H1 (cell line): ENCODE measurements at regions not wholly inside any gene's neighbourhood (a gene's known extent, or its start where the extent isn't known, plus 50 kb on each side); places are given as distances from the start of the nearest gene placed in this dataset.

ENCODE experiments used
- CTCF ChIA-PET: fragments of 300-600 bp; sonication (Branson Sonifier 250); formaldehyde crosslinking; loops from one replicate; lab custom pipeline; 2021; ENCODE audit not compliant: partially characterized antibody; lab: Charles Lee
- POLR2A ChIA-PET: fragments of 300-600 bp; sonication (Branson Sonifier 250); formaldehyde crosslinking; loops from one replicate; lab custom pipeline; 2021; ENCODE audit warnings: inconsistent platforms; ENCODE audit not compliant: partially characterized antibody; lab: Charles Lee
- DNase-seq, 2 experiments: peaks; one replicate each; pipeline versions ENCODE4 v3.0.0 to v3.0.0-alpha.2; 2010 to 2022; ENCODE audit warnings: low spot score in 2 of 2, low read depth in 1 of 2, mixed read lengths in 1 of 2
- FAIRE-seq: peaks from 2 replicates; lab custom pipeline; 2011; peaks lifted over from hg19 to GRCh38; lab: Jason Lieb, UNC
- H2AFZ ChIP-seq: 2 replicates; pipeline ENCODE4 v1.8.1; 2012; ENCODE audit warnings: low read length, inconsistent platforms
- H2AK5ac ChIP-seq: 2 replicates; pipeline ENCODE4 v1.6.1; 2013; ENCODE audit warnings: low read depth, low read length
- H2BK120ac ChIP-seq: replicated peaks from 2 replicates; pipeline ENCODE3; 2013; ENCODE audit warnings: low read depth, low read length, inconsistent platforms
- H2BK12ac ChIP-seq: 2 replicates; pipeline ENCODE4 v1.6.1; 2013; ENCODE audit warnings: low read depth, low read length
- H2BK15ac ChIP-seq: 2 replicates; pipeline ENCODE4 v1.6.1; 2013; ENCODE audit warnings: low read length
- H2BK20ac ChIP-seq: 2 replicates; pipeline ENCODE4 v1.6.1; 2013; ENCODE audit warnings: low read length
- H2BK5ac ChIP-seq: 2 replicates; pipeline ENCODE4 v1.6.1; 2013; ENCODE audit warnings: low read depth, low read length
- H3K14ac ChIP-seq: 2 replicates; pipeline ENCODE4 v1.6.1; 2013; ENCODE audit warnings: inconsistent platforms; ENCODE audit not compliant: insufficient read length
- H3K18ac ChIP-seq: 2 replicates; pipeline ENCODE4 v1.6.1; 2013; ENCODE audit warnings: low read length; ENCODE audit errors: extremely low read depth
- H3K23ac ChIP-seq: 2 replicates; pipeline ENCODE4 v1.6.1; 2013; ENCODE audit warnings: inconsistent platforms; ENCODE audit not compliant: insufficient read length
- H3K23me2 ChIP-seq: 2 replicates; pipeline ENCODE4 v1.6.1; 2013; ENCODE audit warnings: low read depth, low read length
- H3K27ac ChIP-seq: 2 replicates; pipeline ENCODE4 v1.6.1; 2011; ENCODE audit warnings: low read depth, low read length, inconsistent platforms
- H3K27me3 ChIP-seq, 4 experiments: replicated peaks in 1 of 4; 1 replicate in 1 of 4; 2 replicates in 3 of 4; pipeline versions ENCODE4 v1.6.1 to v1.8.1; 2011 to 2013; ENCODE audit warnings: low read length in 3 of 4, mild to moderate bottlenecking in 3 of 4, inconsistent platforms in 2 of 4, mixed read lengths in 2 of 4, moderate library complexity in 1 of 4; ENCODE audit not compliant: control insufficient read depth in 3 of 4, insufficient read depth in 3 of 4; ENCODE audit errors: extremely low read depth in 1 of 4
- H3K36me3 ChIP-seq, 4 experiments: 2 replicates each; pipeline versions ENCODE4 v1.6.1 to v1.8.1; 2011 to 2013; ENCODE audit warnings: mild to moderate bottlenecking in 4 of 4, low read length in 3 of 4, moderate library complexity in 2 of 4, control low read depth in 1 of 4, inconsistent platforms in 1 of 4; ENCODE audit not compliant: insufficient read depth in 4 of 4, control insufficient read depth in 2 of 4
- H3K4ac ChIP-seq: replicated peaks from 2 replicates; pipeline ENCODE3; 2013; ENCODE audit warnings: low read length, low read depth, mixed read lengths, inconsistent platforms; ENCODE audit not compliant: insufficient read length
- H3K4me1 ChIP-seq, 4 experiments: replicated peaks in 1 of 4; 1 replicate in 1 of 4; 2 replicates in 3 of 4; pipeline versions ENCODE4 v1.6.1 to v1.8.1; 2011 to 2013; ENCODE audit warnings: low read length in 3 of 4, inconsistent platforms in 2 of 4, mixed read lengths in 1 of 4; ENCODE audit not compliant: insufficient read depth in 4 of 4, control insufficient read depth in 3 of 4
- H3K4me2 ChIP-seq, 2 experiments: 2 replicates each; pipeline versions ENCODE4 v1.6.1 to v1.8.1; 2011 to 2013; ENCODE audit warnings: low read depth in 2 of 2, low read length in 2 of 2, control low read depth in 1 of 2, inconsistent platforms in 1 of 2, mild to moderate bottlenecking in 1 of 2; ENCODE audit not compliant: insufficient read depth in 1 of 2
- H3K4me3 ChIP-seq, 4 experiments: fragments of 200-600, 300-600 bp in 1 of 4; sonication (generic), shearing (Covaris generic), sonication (Bioruptor Twin) in 1 of 4; 2 replicates each; pipeline versions ENCODE4 v1.5.1 to v1.8.1; 2011 to 2016; ENCODE audit warnings: low read length in 4 of 4, low read depth in 3 of 4, control low read depth in 2 of 4, inconsistent platforms in 2 of 4, mild to moderate bottlenecking in 2 of 4, mixed read lengths in 1 of 4, moderate library complexity in 1 of 4; ENCODE audit not compliant: insufficient read depth in 2 of 4; ENCODE audit errors: extremely low read depth in 1 of 4
- H3K56ac ChIP-seq: replicated peaks from 2 replicates; pipeline ENCODE3; 2013; ENCODE audit warnings: low read depth, mild to moderate bottlenecking, mixed read lengths, low read length, inconsistent platforms; ENCODE audit not compliant: insufficient read length
- H3K79me1 ChIP-seq: 2 replicates; pipeline ENCODE4 v1.6.1; 2013; ENCODE audit warnings: low read depth, low read length, control low read depth
- H3K79me2 ChIP-seq, 2 experiments: 2 replicates each; pipeline versions ENCODE4 v1.6.1 to v1.8.1; 2012 to 2013; ENCODE audit warnings: low read length in 2 of 2, mild to moderate bottlenecking in 2 of 2, inconsistent platforms in 1 of 2; ENCODE audit not compliant: insufficient read depth in 2 of 2, control insufficient read depth in 1 of 2
- H3K9ac ChIP-seq, 4 experiments: replicated peaks in 1 of 4; 1 replicate in 1 of 4; 2 replicates in 3 of 4; pipeline versions ENCODE4 v1.6.1 to v1.8.1; 2011 to 2013; ENCODE audit warnings: low read depth in 3 of 4, low read length in 3 of 4, control low read depth in 2 of 4, mild to moderate bottlenecking in 2 of 4, moderate library complexity in 2 of 4, inconsistent platforms in 1 of 4; ENCODE audit errors: extremely low read depth in 1 of 4
- H3K9me3 ChIP-seq, 2 experiments: 2 replicates each; pipeline versions ENCODE4 v1.6.1 to v1.8.1; 2012 to 2013; ENCODE audit warnings: mild to moderate bottlenecking in 2 of 2, moderate library complexity in 2 of 2, control low read depth in 1 of 2, inconsistent platforms in 1 of 2, low read depth in 1 of 2, low read length in 1 of 2, mixed read lengths in 1 of 2; ENCODE audit not compliant: insufficient read depth in 2 of 2
- H4K20me1 ChIP-seq, 2 experiments: replicated peaks in 1 of 2; 2 replicates each; pipeline versions ENCODE3 to v1.8.1; 2011 to 2013; ENCODE audit warnings: inconsistent platforms in 2 of 2, low read length in 2 of 2, mild to moderate bottlenecking in 1 of 2; ENCODE audit not compliant: insufficient read depth in 2 of 2, control insufficient read depth in 1 of 2
- H4K5ac ChIP-seq: 2 replicates; pipeline ENCODE4 v1.6.1; 2013; ENCODE audit warnings: low read length, low read depth, mixed read lengths, inconsistent platforms; ENCODE audit not compliant: insufficient read length
- H4K8ac ChIP-seq: 2 replicates; pipeline ENCODE4 v1.8.0; 2013; ENCODE audit warnings: mild to moderate bottlenecking, moderate library complexity, low read length, inconsistent platforms; ENCODE audit not compliant: insufficient read depth; ENCODE audit errors: extremely low read depth
- H4K91ac ChIP-seq: replicated peaks from 2 replicates; pipeline ENCODE3; 2013; ENCODE audit warnings: low read length, mixed read lengths, inconsistent platforms; ENCODE audit not compliant: insufficient read length
- EGR1 ChIP-seq: IDR thresholded peaks from 2 replicates; pipeline ENCODE4 v1.6.1; 2011; ENCODE audit warnings: low read depth, low read length, borderline replicate concordance
- HDAC2 ChIP-seq, 2 experiments: fragments of 300-600 bp in 1 of 2; sonication (generic) in 1 of 2; IDR thresholded peaks; 2 replicates each; pipeline ENCODE4 v1.6.1; 2011 to 2012; ENCODE audit warnings: low read depth in 2 of 2, low read length in 2 of 2, mild to moderate bottlenecking in 2 of 2, moderate library complexity in 2 of 2, borderline replicate concordance in 1 of 2, inconsistent platforms in 1 of 2
- SIN3A ChIP-seq, 2 experiments: IDR thresholded peaks in 1 of 2; conservative IDR thresholded peaks in 1 of 2; 2 replicates each; pipeline ENCODE4 v1.6.1; 2011 to 2012; ENCODE audit warnings: low read length in 2 of 2, improper control_type of control experiment in 1 of 2, low read depth in 1 of 2, mild to moderate bottlenecking in 1 of 2
- SP2 ChIP-seq: IDR thresholded peaks from 2 replicates; pipeline ENCODE4 v1.6.1; 2012; ENCODE audit warnings: mild to moderate bottlenecking, low read length, inconsistent platforms
- TAF1 ChIP-seq: IDR thresholded peaks from 2 replicates; pipeline ENCODE4 v1.6.1; 2011; ENCODE audit warnings: mild to moderate bottlenecking, low read depth, low read length
- WGBS, 2 experiments: shearing (Covaris generic) in 1 of 2; methylation state at CpG; one replicate each; pipeline versions ENCODE4 v1.1.6 to v1.1.7; 2013 to 2015; ENCODE audit warnings: low lambda C conversion rate in 2 of 2, mixed read lengths in 2 of 2, inconsistent platforms in 1 of 2, low coverage in 1 of 2, missing lambda C conversion rate in 1 of 2; ENCODE audit not compliant: insufficient replicate concordance in 2 of 2, insufficient coverage in 1 of 2, insufficient read length in 1 of 2; ENCODE audit errors: extremely low coverage in 1 of 2, missing lambda C conversion rate in 1 of 2; 5-methylcytosine and 5-hydroxymethylcytosine counted together
- TF ChIP-seq, protein P1 (sequence below), 3 experiments: IDR thresholded peaks; 1 replicate in 2 of 3; 2 replicates in 1 of 3; pipeline versions ENCODE4 v1.5.1 to v1.6.1; 2011; ENCODE audit warnings: low read length in 3 of 3, mild to moderate bottlenecking in 3 of 3, inconsistent platforms in 2 of 3, low read depth in 1 of 3, moderate library complexity in 1 of 3; ENCODE audit not compliant: insufficient read depth in 1 of 3; ENCODE audit errors: control extremely low read depth in 1 of 3

- POLR2A ChIA-PET = no interaction called here
- no peaks in the 10 kb centered on the region for H3K79me1 ChIP-seq
- CTCF ChIA-PET = interaction anchor here (1.7 to 4.0 kb wide), 2 partner anchors 12 to 14 kb away, joined by 5 to 13 read pairs; no protein-coding TSS in a partner anchor
Observed at GRCh38 chr4:83758285-83758684, 222.4 kb downstream of the GPAT3 start.

More at GRCh38 chr4:83758285-83758684, 222.4 kb downstream of the GPAT3 start:
- Histone ChIP-seq H2AK5ac (no peak overlapping the region), H3K79me2 (no peaks in the 10 kb centered on the region), H2AFZ (no peak overlapping the region), H4K8ac (no peak overlapping the region), H3K4me1 (peaks cover 0 to 5% (median 0%) of the 10 kb centered on the region in 4 experiments; a peak in 2 of 7 replicates), H3K4me2 (no peak overlapping the region), H3K36me3 (no peaks in the 10 kb centered on the region), H4K20me1 (no peaks in the 10 kb centered on the region), H2BK120ac (no peak overlapping the region), H3K56ac (no peak overlapping the region), H2BK5ac (no peak overlapping the region), H4K91ac (no peak overlapping the region), H3K23me2 (no peaks in the 10 kb centered on the region), H3K9me3 (no peaks in the 10 kb centered on the region), H3K14ac (no peak overlapping the region), H2BK12ac (no peak overlapping the region), H3K9ac (no peak overlapping the region), H2BK15ac (no peak overlapping the region), H3K4ac (no peak overlapping the region), H3K27me3 (peaks cover 0 to 1% (median 0%) of the 10 kb centered on the region in 4 experiments; a peak in 1 of 7 replicates), H2BK20ac (no peak overlapping the region), H3K18ac (no peak overlapping the region), H4K5ac (no peak overlapping the region), H3K23ac (no peak overlapping the region), H3K27ac (no peak overlapping the region), H3K4me3 (no peak overlapping the region)
- no peak for DNase-seq
- 88% methylated on average over 1 of the region's 1 CpG; no CpG with 5 or more reads in 1 of the 2 experiments for WGBS, 2 experiments
- FAIRE-seq = no peak
- TF ChIP-seq HDAC2 (IDR thresholded peaks at IDR 0.05; ENCODE audit: borderline replicate concordance in 1 of 2, low read depth in 2 of 2, low read length in 2 of 2) (no peak), SP2 (no peak), SIN3A (conservative IDR thresholded peaks at IDR 0.05 in 1 of 2, IDR thresholded peaks at IDR 0.05 in 1 of 2; ENCODE audit: low read depth in 1 of 2, low read length in 2 of 2) (no peak), EGR1 (no peak), TAF1 (no peak)
- TF ChIP-seq, protein P1, sequence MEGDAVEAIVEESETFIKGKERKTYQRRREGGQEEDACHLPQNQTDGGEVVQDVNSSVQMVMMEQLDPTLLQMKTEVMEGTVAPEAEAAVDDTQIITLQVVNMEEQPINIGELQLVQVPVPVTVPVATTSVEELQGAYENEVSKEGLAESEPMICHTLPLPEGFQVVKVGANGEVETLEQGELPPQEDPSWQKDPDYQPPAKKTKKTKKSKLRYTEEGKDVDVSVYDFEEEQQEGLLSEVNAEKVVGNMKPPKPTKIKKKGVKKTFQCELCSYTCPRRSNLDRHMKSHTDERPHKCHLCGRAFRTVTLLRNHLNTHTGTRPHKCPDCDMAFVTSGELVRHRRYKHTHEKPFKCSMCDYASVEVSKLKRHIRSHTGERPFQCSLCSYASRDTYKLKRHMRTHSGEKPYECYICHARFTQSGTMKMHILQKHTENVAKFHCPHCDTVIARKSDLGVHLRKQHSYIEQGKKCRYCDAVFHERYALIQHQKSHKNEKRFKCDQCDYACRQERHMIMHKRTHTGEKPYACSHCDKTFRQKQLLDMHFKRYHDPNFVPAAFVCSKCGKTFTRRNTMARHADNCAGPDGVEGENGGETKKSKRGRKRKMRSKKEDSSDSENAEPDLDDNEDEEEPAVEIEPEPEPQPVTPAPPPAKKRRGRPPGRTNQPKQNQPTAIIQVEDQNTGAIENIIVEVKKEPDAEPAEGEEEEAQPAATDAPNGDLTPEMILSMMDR (IDR thresholded peaks at IDR 0.05; ENCODE audit: control extremely low read depth in 1 of 3, insufficient read depth in 1 of 3, low read depth in 1 of 3, low read length in 3 of 3) = no peak
